Endothelial cell (in vitro differentiated cells): ENCODE measurements at regions not wholly inside any gene's neighbourhood (a gene's known extent, or its start where the extent isn't known, plus 50 kb on each side); places are given as distances from the start of the nearest gene placed in this dataset.

Experiments used
- DNase-seq: peaks from one replicate; pipeline ENCODE4 v3.0.0; 2021; ENCODE audit warnings: low spot score
- H3K27ac Mint-ChIP-seq: one replicate; pipeline ENCODE4 v1.8.0; 2021; ENCODE audit warnings: mixed read lengths, inconsistent platforms; ENCODE audit not compliant: unreplicated experiment
- H3K27me3 Mint-ChIP-seq: one replicate; pipeline ENCODE4 v1.8.0; 2021; ENCODE audit warnings: mild to moderate bottlenecking, moderate library complexity, mixed read lengths, inconsistent platforms; ENCODE audit not compliant: unreplicated experiment
- H3K36me3 Mint-ChIP-seq: one replicate; pipeline ENCODE4 v1.8.0; 2021; ENCODE audit warnings: mild to moderate bottlenecking, low read depth, mixed read lengths, inconsistent platforms; ENCODE audit not compliant: unreplicated experiment
- H3K4me1 Mint-ChIP-seq: one replicate; pipeline ENCODE4 v1.8.0; 2021; ENCODE audit warnings: mild to moderate bottlenecking, mixed read lengths, inconsistent platforms; ENCODE audit not compliant: unreplicated experiment
- H3K4me3 Mint-ChIP-seq: one replicate; pipeline ENCODE4 v1.8.0; 2021; ENCODE audit warnings: mild to moderate bottlenecking, mixed read lengths, inconsistent platforms; ENCODE audit not compliant: unreplicated experiment
- H3K9me3 Mint-ChIP-seq: one replicate; pipeline ENCODE4 v1.8.0; 2021; ENCODE audit warnings: mixed read lengths, inconsistent platforms; ENCODE audit not compliant: unreplicated experiment
- CTCF ChIP-seq: fragments of 200-600 bp; sonication (generic); IDR thresholded peaks from one replicate; pipeline ENCODE4 v1.5.0; 2021; ENCODE audit warnings: antibody characterized with exemption; ENCODE audit not compliant: unreplicated experiment

- no peaks in the 10 kb centered on the region for H3K36me3 Mint-ChIP-seq
- H3K4me1 Mint-ChIP-seq: peaks cover 34% of the 10 kb centered on the region
These were observed 83.9 kb upstream of the PKDCC start for GRCh38 chr2:41963661-41964525.

GRCh38 chr2:41965173-41965908 lies 82.5 kb upstream of the PKDCC start:
- no peaks in the 10 kb centered on the region for H3K9me3 Mint-ChIP-seq
- peaks cover 2% of the 10 kb centered on the region for H3K27me3 Mint-ChIP-seq
- no peak overlapping the region for H3K4me3 Mint-ChIP-seq
- no peaks in the 10 kb centered on the region for H3K36me3 Mint-ChIP-seq
- no peak for DNase-seq
- no peak overlapping the region for H3K27ac Mint-ChIP-seq
- peaks cover 34% of the 10 kb centered on the region for H3K4me1 Mint-ChIP-seq
- no peak for TF ChIP-seq CTCF

More at GRCh38 chr2:41963661-41964525, 83.9 kb upstream of the PKDCC start:
- H3K4me3 Mint-ChIP-seq: no peak overlapping the region
- peak overlapping the region; percentile 33 for H3K27ac Mint-ChIP-seq
- H3K9me3 Mint-ChIP-seq: no peaks in the 10 kb centered on the region
- H3K27me3 Mint-ChIP-seq: peaks cover 3% of the 10 kb centered on the region
- DNase-seq: peak; percentile 43
- no peak for TF ChIP-seq CTCF

GRCh38 chr2:41965909-41966295 lies 81.9 kb upstream of the PKDCC start:
- Mint-ChIP-seq H3K27me3 (peaks cover 5% of the 10 kb centered on the region), H3K4me1 (peaks cover 34% of the 10 kb centered on the region), H3K27ac (no peak overlapping the region), H3K36me3 (no peaks in the 10 kb centered on the region), H3K4me3 (no peak overlapping the region), H3K9me3 (no peaks in the 10 kb centered on the region)
- no peak for TF ChIP-seq CTCF
- no peak for DNase-seq

DNA sequence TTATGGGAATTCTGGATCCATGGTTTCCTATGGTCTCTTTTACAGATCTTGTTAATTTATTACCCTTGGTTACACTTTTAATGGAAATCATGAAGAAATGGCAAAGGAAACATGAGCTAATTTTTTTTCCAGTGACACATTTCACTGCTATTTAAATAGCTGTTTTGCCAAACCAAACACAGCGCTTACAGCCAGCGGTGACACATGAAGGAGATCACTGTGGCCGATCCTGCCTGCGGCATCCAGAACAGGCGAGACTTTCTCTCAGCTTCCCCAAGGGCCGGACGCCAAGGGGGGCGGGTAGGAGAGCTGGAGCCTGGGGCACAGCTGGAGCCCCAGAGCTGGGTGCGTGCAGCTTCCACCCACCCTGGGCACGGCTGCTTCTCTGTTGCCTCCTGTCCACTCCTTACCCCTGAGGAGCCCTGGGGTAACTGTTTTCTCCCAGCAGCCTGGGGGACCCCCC lies 81.4 kb upstream of the PKDCC start:
- Mint-ChIP-seq H3K36me3 (no peaks in the 10 kb centered on the region), H3K27ac (no peak overlapping the region), H3K4me3 (no peak overlapping the region), H3K27me3 (peaks cover 5% of the 10 kb centered on the region), H3K9me3 (no peaks in the 10 kb centered on the region), H3K4me1 (peaks cover 34% of the 10 kb centered on the region)
- no peak for TF ChIP-seq CTCF
- no peak for DNase-seq

GRCh38 chr2:41966920-41967319 lies 80.9 kb upstream of the PKDCC start:
- H3K27me3 Mint-ChIP-seq: peaks cover 5% of the 10 kb centered on the region
- no peaks in the 10 kb centered on the region for H3K9me3 Mint-ChIP-seq
- TF ChIP-seq CTCF: no peak
- DNase-seq: no peak
- no peak overlapping the region for H3K4me3 Mint-ChIP-seq
- peaks cover 32% of the 10 kb centered on the region for H3K4me1 Mint-ChIP-seq
- no peaks in the 10 kb centered on the region for H3K36me3 Mint-ChIP-seq
- no peak overlapping the region for H3K27ac Mint-ChIP-seq
